ENCODE measurements at regions not wholly inside any gene's neighbourhood (a gene's known extent, or its start where the extent isn't known, plus 50 kb on each side); places are given as distances from the start of the nearest gene placed in this dataset.

- TF ChIP-seq CTCF (IDR thresholded peaks at IDR 0.05) = no peak
- no peak for TF ChIP-seq POLR2A (IDR thresholded peaks at IDR 0.05)
Observed at GRCh38 chr2:16506366-16506765, 159.3 kb downstream of the CYRIA start.

All from gastroesophageal sphincter (tissue), 3 donors.